GM18870 (cell line): ENCODE measurements at regions not wholly inside any gene's neighbourhood (a gene's known extent, or its start where the extent isn't known, plus 50 kb on each side); places are given as distances from the start of the nearest gene placed in this dataset.

ENCODE experiments used
- ATAC-seq: cut with Tn5 transposase; IDR thresholded peaks from one replicate; pipeline ENCODE4 v1.9.1; 2021; ENCODE audit warnings: moderate library complexity; ENCODE audit not compliant: unreplicated experiment

DNA sequence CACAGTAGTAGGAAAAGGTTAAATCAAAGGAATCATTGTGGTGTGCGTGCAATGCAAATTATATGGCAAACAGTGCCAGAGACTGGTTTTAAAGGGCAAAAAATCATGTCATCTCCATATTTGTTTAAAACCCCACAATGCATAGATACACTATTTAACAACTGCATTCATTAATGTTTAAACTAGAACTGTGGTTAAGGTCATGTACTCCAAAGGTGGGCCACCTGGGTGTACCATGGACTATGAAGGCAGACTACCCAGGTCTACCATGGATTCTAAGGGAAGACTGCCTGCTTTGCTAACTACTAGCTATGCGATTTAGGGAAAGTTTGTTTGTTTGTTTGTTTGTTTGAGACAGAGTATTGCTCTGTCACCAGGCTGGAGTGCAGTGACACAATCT lies 356.3 kb downstream of the ZEB2 start:
- ATAC-seq: no peak

DNA sequence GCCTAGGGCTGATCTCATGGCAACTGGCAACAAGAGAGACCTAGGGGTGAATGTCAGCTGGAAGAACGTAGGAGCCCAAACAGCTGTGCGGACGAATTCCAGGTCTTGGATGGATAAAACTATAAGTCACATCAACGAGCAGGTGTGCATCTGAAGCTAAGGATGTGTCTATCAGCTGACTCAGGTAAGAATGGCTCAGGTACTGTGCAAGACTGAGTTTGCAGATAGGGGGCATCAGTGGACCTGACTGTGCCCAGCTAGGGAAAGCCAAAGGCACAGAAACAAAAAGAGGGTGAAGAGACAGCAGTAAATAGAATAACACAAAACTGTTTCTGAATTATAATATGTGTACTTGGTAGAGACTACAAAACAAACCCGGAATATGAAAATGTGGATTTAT lies 357.3 kb downstream of the ZEB2 start:
- ATAC-seq: peak; percentile 53

- ATAC-seq: no peak
Observed at GRCh38 chr2:144161061-144161460, 358.9 kb downstream of the ZEB2 start.

- no peak for ATAC-seq
Observed at GRCh38 chr2:144159240-144159639, 360.7 kb downstream of the ZEB2 start.

GRCh38 chr2:144158096-144158495 lies 361.8 kb downstream of the ZEB2 start:
- no peak for ATAC-seq

- no peak for ATAC-seq
Observed at GRCh38 chr2:144156736-144157640, 362.9 kb downstream of the ZEB2 start.

DNA sequence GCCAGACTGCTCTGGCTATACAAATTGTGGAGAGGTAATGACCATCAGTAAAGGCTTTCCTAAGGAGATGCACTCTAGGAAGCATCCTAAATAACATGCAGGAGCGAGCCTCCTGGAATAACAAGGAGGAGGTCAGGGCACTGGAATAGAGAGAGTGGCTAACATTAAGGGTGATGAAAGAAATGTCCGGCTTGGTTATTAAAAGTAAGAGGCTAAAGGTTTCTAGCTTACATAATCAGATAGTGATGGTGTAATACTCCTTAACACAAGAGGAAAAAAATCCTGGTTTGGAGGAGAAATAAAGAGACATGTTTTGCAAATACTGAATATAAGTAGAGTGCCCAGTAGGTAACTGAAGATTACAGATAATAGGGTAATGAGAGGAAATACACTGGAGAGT lies 365.7 kb downstream of the ZEB2 start:
- ATAC-seq: no peak

GRCh38 chr2:144152817-144153271 lies 367.1 kb downstream of the ZEB2 start:
- ATAC-seq: peak; percentile 63

- no peak for ATAC-seq
Observed at GRCh38 chr2:144151851-144152250, 368.1 kb downstream of the ZEB2 start.

DNA sequence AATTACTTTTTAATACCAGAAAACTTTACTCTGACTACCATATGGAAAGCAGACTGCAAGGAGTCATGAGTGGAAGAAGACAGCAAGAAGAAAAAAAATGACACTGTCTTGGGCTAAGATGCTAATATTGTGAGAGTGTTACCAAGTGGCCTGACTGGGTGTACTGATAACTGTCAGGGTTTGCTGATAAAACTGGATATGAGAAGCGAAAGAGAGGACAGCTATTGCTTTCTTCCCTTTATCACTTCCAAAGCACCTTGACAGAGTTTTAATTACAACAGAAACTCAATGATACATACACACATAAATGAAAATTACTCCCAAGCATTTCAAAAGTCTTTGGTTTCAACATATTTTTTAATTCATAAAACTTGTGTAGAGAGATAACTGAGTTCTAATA lies 368.5 kb downstream of the ZEB2 start:
- no peak for ATAC-seq

DNA sequence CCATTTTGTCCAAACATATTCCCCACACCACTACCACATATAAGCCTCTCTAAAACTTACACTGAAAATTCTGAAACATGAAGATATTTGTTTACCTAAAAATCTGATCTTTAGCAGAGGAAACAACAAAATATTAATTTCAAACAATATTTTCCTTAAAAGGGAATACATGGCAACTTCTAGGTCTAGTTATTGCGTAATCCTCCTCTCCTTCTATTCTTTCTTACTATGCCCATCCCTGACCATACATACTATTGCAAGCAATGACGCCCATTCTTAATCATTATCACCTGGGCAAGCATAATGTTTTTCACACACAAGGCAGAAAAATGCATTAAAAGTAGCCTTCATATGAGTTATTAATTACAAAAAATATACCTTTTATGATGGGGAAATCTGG lies 372.6 kb downstream of the ZEB2 start:
- no peak for ATAC-seq

GRCh38 chr2:144146876-144147275 lies 373.0 kb downstream of the ZEB2 start:
- ATAC-seq: no peak

- no peak for ATAC-seq
Observed at GRCh38 chr2:144146076-144146475, 373.8 kb downstream of the ZEB2 start.

DNA sequence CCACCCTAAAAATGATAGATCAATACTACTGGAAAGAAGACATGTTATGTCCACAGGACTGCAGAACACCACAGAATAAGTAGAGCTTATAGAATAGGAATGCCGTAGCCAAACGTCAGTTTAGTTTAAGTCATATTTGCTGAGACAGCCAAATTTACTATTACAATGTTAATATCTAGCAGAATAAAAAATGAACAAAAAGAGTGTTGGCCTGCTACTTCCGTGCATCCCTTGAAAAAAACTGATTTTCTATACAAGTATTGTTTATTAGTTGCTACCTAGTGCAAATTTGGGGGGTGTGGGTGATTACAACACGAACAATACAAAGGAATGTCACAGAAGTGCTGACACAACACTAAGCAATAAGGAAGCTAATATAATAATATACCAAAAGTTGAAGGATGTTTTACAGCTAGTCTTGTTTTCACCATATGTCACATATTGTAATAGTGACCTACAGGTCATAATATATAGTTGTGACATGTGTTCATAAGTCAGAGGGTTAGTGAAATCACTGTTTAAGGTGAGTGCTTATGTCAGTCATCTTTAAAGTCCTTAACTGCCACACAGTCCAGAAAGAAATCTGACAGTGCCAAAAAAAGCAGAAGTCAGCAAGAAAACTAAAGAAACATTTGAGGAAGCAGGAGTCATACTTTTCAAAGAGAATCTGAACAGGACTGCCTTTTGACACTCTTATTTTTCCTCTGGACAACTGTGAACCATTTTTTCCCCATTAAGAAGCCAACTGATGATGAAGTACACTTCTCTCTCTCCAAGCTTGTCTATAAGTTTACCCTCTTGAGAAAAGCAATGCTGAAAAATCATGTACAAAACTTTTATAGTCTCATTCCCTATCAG lies 376.4 kb downstream of the ZEB2 start:
- ATAC-seq: no peak

DNA sequence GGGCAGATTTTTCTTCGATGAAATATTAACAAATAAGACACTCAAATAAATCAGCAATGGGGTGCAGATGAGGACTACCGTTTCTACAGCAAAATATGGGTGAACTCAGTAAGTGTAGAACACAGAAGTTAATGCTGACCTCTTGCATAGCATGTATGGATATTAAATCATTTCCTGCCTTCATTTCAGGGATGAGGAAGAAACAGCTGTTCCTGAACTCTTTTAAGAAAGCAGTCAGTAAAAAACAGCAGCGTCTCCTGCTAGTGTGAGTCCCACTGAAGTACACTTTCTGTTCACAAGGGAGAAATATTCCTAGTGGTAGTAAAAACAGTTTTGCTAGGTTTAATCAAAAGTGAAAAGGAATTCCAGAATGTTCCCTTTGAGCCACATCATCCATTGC lies 379.0 kb downstream of the ZEB2 start:
- ATAC-seq: no peak

GRCh38 chr2:144137705-144138428 lies 382.1 kb downstream of the ZEB2 start:
- ATAC-seq: no peak

GRCh38 chr2:144137272-144137671 lies 382.6 kb downstream of the ZEB2 start:
- no peak for ATAC-seq

DNA sequence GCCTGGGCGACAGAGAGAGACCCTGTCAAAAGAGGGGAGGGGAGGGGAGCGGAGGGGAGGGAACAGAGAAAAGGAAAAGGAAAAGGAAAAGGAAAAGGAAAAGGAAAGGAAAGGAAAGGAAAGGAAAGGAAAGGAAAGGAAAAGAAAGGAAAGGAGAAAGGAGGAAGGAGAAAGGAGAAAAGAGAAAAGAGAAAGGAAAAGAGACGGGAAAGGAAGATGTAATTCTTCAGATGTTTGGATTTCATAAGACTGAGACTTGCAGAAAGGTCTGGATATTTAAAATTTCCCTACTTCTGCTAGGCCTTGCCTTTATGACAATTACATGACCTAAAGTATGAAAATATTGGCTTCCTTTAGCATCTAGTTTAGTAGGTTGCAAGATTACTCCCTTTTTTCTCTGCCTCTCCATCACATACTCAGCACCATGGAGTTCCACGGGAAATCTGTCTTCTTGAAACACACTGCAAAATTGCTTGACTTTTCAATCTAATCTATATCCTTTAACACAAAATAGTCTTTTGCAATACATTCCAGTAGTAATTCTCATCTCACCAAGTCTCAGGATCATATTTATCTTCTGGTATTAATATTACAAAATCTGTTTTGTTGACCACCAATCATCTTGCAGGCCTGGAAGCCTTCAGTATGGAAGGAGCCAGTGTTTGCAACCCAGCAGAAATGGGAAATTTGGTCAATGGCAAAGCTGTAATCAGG lies 383.5 kb downstream of the ZEB2 start:
- no peak for ATAC-seq

DNA sequence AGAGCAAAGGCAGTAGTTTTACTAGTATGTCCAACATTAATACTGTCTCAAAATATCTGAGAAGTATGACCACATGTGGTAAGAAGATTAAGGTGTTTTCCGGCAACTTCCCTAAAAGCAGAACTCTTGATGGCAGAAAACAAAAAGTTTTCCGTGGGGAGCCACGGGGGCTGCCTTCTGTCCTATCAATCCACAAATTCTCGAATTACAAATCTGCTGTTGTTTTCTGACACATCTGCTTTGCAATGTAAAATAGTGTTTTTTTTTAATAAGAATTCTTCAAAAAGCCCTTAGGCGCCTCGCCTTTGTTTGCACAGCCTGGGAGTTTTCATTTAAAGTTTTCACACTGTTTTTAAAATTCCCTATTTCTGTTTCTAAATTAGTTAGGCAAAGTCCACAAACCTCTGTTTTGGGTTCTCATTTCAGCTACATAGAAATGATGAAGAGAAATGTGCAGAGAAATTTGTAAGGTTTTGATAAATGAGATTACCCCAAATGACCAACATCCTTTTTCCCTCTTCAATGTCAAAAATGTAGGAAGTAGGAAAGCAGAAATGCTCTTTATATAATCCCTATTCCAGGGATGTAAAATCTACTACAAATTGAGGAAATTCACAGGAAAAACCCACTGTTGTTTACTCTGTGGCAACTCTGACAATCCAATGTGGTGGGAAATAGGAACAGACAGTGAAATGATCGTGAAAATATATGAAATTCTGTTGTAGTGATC lies 385.8 kb downstream of the ZEB2 start:
- no peak for ATAC-seq

- no peak for ATAC-seq
Observed at GRCh38 chr2:144132357-144132756, 387.6 kb downstream of the ZEB2 start.
